GM12873 (cell line): ENCODE measurements at regions not wholly inside any gene's neighbourhood (a gene's known extent, or its start where the extent isn't known, plus 50 kb on each side); places are given as distances from the start of the nearest gene placed in this dataset.

Source experiments
- CTCF ChIP-seq: IDR thresholded peaks from 2 replicates; pipeline ENCODE4 v1.5.1; 2012; ENCODE audit warnings: low read depth, mild to moderate bottlenecking, moderate library complexity, low read length, control low read depth; ENCODE audit not compliant: insufficient read depth; ENCODE audit errors: missing control alignments

DNA sequence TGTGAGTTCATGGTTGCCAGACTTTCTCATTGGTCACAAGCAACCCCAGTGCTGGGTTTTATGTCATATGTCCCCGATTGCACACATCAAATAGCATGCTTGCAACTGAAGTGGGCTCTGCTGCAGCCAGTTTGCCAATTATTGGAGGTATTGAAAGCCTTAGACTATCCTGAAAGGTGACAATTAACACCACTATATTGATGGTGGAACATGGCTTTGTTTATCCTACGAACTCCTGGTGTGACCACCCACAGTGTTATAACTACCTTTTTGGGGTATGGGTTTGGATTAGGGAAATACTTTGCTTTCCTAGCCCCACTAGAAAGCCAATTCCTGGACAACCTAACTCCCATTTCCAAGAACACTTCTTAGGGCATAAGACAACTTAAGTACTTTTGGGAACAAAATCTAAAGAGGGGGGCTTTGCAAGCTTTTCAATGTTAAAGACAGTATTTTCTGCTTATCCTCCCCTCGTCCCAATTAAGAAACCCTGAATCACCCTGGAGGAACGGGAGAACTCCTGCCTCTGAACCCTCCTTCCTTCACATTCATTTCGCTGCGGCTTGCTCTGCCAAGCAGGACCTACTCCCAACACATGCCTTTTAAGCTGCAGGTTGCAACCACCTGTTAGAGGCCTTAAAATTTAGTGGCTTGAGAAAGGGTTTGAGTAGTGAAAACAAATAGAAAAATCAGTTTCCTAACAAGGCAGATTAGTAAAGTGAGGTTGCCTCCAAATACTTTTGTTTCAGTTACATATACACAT, 80.3 kb upstream of the RBM19 start:
- no peak for TF ChIP-seq CTCF

DNA sequence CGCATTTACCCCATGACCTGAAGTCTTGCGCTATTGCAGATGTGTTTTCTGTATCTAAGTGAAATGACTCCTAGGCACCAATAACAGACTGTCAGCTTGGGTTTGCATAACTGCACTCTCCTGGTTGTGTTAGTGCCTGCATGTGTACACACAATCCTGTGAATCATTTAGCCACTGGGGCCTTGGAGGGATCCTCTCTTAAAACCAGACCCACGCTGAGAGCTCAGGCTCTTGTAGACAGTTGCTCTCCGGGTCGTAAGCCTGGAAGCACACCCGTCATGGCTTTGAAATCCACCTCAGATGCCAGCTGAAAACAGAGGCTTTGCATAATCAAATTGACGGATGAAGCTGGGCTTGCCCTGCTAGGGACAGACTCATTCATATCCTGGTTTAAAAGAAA, 79.2 kb upstream of the RBM19 start:
- TF ChIP-seq CTCF = no peak

- no peak for TF ChIP-seq CTCF
Measured at GRCh38 chr12:114041590-114041989, 75.5 kb upstream of the RBM19 start.

GRCh38 chr12:114041136-114041535, 75.0 kb upstream of the RBM19 start:
- no peak for TF ChIP-seq CTCF

DNA sequence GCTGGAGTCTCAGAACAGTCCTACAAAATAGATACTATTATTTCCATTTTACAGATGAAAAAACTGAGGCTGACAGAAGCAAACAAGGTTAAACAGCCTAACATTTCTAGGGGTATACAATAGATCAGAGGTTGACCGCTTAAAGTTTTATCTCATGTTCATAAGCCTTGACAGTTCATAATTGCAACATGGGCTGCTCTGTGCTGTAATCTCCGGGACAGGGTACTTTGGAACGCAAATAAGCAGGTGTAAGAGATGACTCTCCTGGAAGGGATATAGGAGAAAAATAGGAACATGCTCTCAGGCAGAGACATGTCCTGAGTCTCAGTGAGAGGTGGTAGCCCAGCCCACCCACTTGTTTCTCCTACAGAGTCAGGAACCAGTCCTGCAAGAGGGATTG, 72.8 kb upstream of the RBM19 start:
- TF ChIP-seq CTCF = no peak

GRCh38 chr12:114032801-114033200, 66.7 kb upstream of the RBM19 start:
- TF ChIP-seq CTCF = no peak

DNA sequence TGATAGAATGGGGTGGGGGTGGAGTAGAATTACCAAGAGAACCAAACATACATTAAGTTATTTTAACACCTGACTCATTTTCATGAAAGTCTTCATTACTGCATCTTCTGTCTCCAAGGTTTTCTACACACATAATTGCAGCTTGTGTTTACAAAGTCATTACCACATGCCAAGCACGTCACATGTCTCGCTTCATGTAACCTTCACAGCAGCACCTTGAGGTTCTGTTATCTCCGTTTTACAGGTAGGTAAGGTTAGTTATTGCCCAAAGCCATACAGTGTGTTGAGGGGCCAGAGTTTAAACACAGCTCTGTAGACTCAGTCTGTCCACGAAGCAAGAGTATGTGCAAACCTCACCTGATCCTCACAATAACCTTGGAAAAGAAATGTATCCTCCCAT, 64.3 kb upstream of the RBM19 start:
- TF ChIP-seq CTCF = no peak
